ENCODE measurements at regions not wholly inside any gene's neighbourhood (a gene's known extent, or its start where the extent isn't known, plus 50 kb on each side); places are given as distances from the start of the nearest gene placed in this dataset.

DNA sequence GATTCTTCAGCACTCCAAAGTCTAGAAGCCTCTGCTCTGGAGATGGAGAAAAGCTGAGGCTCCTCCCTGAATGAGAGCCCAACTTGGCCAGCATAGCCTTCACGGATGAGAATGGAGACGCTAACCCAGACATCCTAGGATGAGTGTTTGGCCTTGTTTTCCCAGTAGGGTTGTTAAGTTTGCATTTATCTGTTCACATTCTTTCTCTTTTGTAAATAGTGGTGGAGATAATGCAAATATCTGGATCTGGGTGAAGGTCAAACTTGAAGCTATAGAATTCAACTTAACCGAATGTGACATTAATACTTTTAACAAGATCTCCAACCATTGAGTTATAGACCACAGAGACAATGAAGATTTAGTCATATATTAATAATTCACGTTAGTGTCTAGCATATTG, 53.4 kb upstream of the BZW1 start:
- H2AFZ ChIP-seq (ENCODE audit: low read length), result no peak overlapping the region

More for the DNA sequence above, 53.4 kb upstream of the BZW1 start:
- DNase-seq, result no peak
- Histone ChIP-seq H3K27ac (ENCODE audit: insufficient read length, low read depth, low read length) (no peak overlapping the region), H2BK15ac (ENCODE audit: low read depth, low read length) (no peak overlapping the region), H3K4me1 (ENCODE audit: insufficient read depth, low read length) (no peaks in the 10 kb centered on the region), H3K18ac (ENCODE audit: insufficient read length, low read depth, low read length) (no peak overlapping the region), H3K4me2 (ENCODE audit: insufficient read depth, insufficient read length, low read length) (no peak overlapping the region), H4K20me1 (ENCODE audit: control insufficient read depth, insufficient read depth, insufficient read length) (no peaks in the 10 kb centered on the region), H3K79me2 (ENCODE audit: insufficient read depth, low read length) (no peaks in the 10 kb centered on the region), H3T11ph (ENCODE audit: low read length) (no peak overlapping the region), H2BK5ac (ENCODE audit: insufficient read length, low read length) (no peak overlapping the region), H3K56ac (ENCODE audit: insufficient read length, low read depth, low read length) (no peak overlapping the region), H4K91ac (ENCODE audit: insufficient read length, low read depth, low read length) (no peak overlapping the region), H2AK5ac (ENCODE audit: insufficient read length, low read length) (no peak overlapping the region), H3K79me1 (ENCODE audit: insufficient read depth, low read depth, low read length, poor library complexity, severe bottlenecking) (no peaks in the 10 kb centered on the region), H3K14ac (ENCODE audit: insufficient read depth, low read length) (no peak overlapping the region), H3K9ac (ENCODE audit: extremely low read depth, insufficient read length, low read length) (no peak overlapping the region), H3K27me3 (ENCODE audit: insufficient read depth, low read length) (no peaks in the 10 kb centered on the region), H4K5ac (ENCODE audit: insufficient read length, low read depth, low read length) (no peak overlapping the region), H3K23me2 (ENCODE audit: insufficient read length, low read depth, low read length, poor library complexity, severe bottlenecking) (no peaks in the 10 kb centered on the region), H2BK20ac (ENCODE audit: low read depth, low read length, poor library complexity, severe bottlenecking) (no peak overlapping the region), H2BK120ac (ENCODE audit: low read depth, low read length, poor library complexity, severe bottlenecking) (no peak overlapping the region), H3K23ac (ENCODE audit: insufficient read length, low read depth, low read length) (no peak overlapping the region), H3K4ac (ENCODE audit: low read depth, low read length) (no peak overlapping the region), H3K9me3 (ENCODE audit: control insufficient read depth, low read depth, low read length) (no peaks in the 10 kb centered on the region), H4K8ac (replicated peaks; ENCODE audit: insufficient read length, low read depth, low read length) (no peak overlapping the region), H2BK12ac (ENCODE audit: insufficient read length, low read depth, low read length) (no peak overlapping the region)
- peaks cover 12 to 15% of the 10 kb centered on the region in 2 experiments; a peak in 3 of 4 replicates for H3K4me1 Mint-ChIP-seq
- no peaks in the 10 kb centered on the region for H3K36me3 Mint-ChIP-seq (ENCODE audit: insufficient read depth in 1 of 3, low read depth in 3 of 3)
- peaks cover 2% of the 10 kb centered on the region for H3K27me3 Mint-ChIP-seq (ENCODE audit: low read depth)
- H3K27ac Mint-ChIP-seq, result no peak overlapping the region
- no peak overlapping the region for H3K4me3 Mint-ChIP-seq
- TF ChIP-seq, protein P1, sequence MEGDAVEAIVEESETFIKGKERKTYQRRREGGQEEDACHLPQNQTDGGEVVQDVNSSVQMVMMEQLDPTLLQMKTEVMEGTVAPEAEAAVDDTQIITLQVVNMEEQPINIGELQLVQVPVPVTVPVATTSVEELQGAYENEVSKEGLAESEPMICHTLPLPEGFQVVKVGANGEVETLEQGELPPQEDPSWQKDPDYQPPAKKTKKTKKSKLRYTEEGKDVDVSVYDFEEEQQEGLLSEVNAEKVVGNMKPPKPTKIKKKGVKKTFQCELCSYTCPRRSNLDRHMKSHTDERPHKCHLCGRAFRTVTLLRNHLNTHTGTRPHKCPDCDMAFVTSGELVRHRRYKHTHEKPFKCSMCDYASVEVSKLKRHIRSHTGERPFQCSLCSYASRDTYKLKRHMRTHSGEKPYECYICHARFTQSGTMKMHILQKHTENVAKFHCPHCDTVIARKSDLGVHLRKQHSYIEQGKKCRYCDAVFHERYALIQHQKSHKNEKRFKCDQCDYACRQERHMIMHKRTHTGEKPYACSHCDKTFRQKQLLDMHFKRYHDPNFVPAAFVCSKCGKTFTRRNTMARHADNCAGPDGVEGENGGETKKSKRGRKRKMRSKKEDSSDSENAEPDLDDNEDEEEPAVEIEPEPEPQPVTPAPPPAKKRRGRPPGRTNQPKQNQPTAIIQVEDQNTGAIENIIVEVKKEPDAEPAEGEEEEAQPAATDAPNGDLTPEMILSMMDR (conservative IDR thresholded peaks at IDR 0.05), result no peak
- 100% methylated on average over 1 of the region's 4 CpGs for WGBS (ENCODE audit: extremely low coverage, insufficient read length, low lambda C conversion rate)
- H3K9me3 Mint-ChIP-seq, result no peaks in the 10 kb centered on the region

Measured in H9 (cell line).